Lung (tissue), 11 donors: ENCODE measurements at regions not wholly inside any gene's neighbourhood (a gene's known extent, or its start where the extent isn't known, plus 50 kb on each side); places are given as distances from the start of the nearest gene placed in this dataset.

Experiments used
- ATAC-seq: fragments of 200-7000 bp; cut with Tn5 transposase; one replicate; pipeline ENCODE4 v1.9.1; 2020; ENCODE audit warnings: moderate number of reproducible peaks; ENCODE audit not compliant: insufficient read depth, low FRiP score
- DNase-seq, 3 donors: peaks; one replicate each; pipeline ENCODE4 v3.0.0-alpha.2; 2013 to 2017
- H3K27ac ChIP-seq, 2 donors: one replicate each; pipeline ENCODE4 v1.5.1; 2013; ENCODE audit warnings: mild to moderate bottlenecking in 2 of 2, moderate library complexity in 2 of 2, control low read depth in 1 of 2, inconsistent platforms in 1 of 2, low read depth in 1 of 2, low read length in 1 of 2
- H3K27me3 ChIP-seq, 3 donors: one replicate each; pipeline ENCODE4 v1.5.1; 2013; ENCODE audit warnings: low read length in 2 of 3; ENCODE audit not compliant: control insufficient read depth in 3 of 3, insufficient read depth in 3 of 3
- H3K36me3 ChIP-seq, 4 donors: one replicate each; pipeline ENCODE4 v1.5.1; 2013; ENCODE audit warnings: low read length in 4 of 4, mild to moderate bottlenecking in 1 of 4, moderate library complexity in 1 of 4; ENCODE audit not compliant: control insufficient read depth in 4 of 4, insufficient read depth in 4 of 4
- H3K4me1 ChIP-seq, 5 donors: one replicate each; pipeline ENCODE4 v1.5.1; 2013; ENCODE audit warnings: low read length in 5 of 5, mild to moderate bottlenecking in 2 of 5, moderate library complexity in 1 of 5; ENCODE audit not compliant: control insufficient read depth in 5 of 5, insufficient read depth in 5 of 5
- H3K4me3 ChIP-seq: one replicate; pipeline ENCODE4 v1.5.1; 2013; ENCODE audit warnings: mild to moderate bottlenecking, control low read depth, moderate library complexity
- H3K9ac ChIP-seq, 2 donors: one replicate each; pipeline ENCODE4 v1.5.1; 2013; ENCODE audit warnings: low read length in 2 of 2, control low read depth in 1 of 2; ENCODE audit not compliant: insufficient read depth in 1 of 2
- H3K9me3 ChIP-seq, 4 donors: one replicate each; pipeline ENCODE4 v1.5.1; 2013; ENCODE audit warnings: low read length in 3 of 4, mild to moderate bottlenecking in 1 of 4, moderate library complexity in 1 of 4; ENCODE audit not compliant: control insufficient read depth in 4 of 4, insufficient read depth in 3 of 4
- CTCF ChIP-seq: IDR thresholded peaks from 2 replicates; pipeline ENCODE4 v1.5.1; 2012; ENCODE audit warnings: mild to moderate bottlenecking; ENCODE audit errors: control extremely low read depth, extremely low read depth
- WGBS, 2 donors: extraction: QIAGEN DNeasy Blood & Tissue Kit; methylation state at CpG; one replicate each; pipeline ENCODE4 v1.1.7; 2013; 5-methylcytosine and 5-hydroxymethylcytosine counted together
- donor health status: control.
- donor health status: control.
- donor health status: Bipolar disorder and iron deficiency.
- donor health status: healthy.
- donor health status: DM: yes; HTN: yes; CAD: no.

- TF ChIP-seq CTCF: no peak
- Histone ChIP-seq H3K9ac (no peak overlapping the region), H3K4me3 (no peak overlapping the region), H3K27ac (no peak overlapping the region), H3K36me3 (no peaks in the 10 kb centered on the region), H3K4me1 (no peaks in the 10 kb centered on the region), H3K9me3 (no peaks in the 10 kb centered on the region), H3K27me3 (peaks cover 0 to 5% (median 0%) of the 10 kb centered on the region in 3 donors)
- 76 to 82% methylated on average over 3 of the region's 3 CpGs for WGBS, 2 donors
- ATAC-seq (peak; percentile 67), DNase-seq (peak in 1 of 3 donors; percentile 11)
Observed at GRCh38 chr5:77893225-77893860, 117.2 kb upstream of the TBCA start.

DNA sequence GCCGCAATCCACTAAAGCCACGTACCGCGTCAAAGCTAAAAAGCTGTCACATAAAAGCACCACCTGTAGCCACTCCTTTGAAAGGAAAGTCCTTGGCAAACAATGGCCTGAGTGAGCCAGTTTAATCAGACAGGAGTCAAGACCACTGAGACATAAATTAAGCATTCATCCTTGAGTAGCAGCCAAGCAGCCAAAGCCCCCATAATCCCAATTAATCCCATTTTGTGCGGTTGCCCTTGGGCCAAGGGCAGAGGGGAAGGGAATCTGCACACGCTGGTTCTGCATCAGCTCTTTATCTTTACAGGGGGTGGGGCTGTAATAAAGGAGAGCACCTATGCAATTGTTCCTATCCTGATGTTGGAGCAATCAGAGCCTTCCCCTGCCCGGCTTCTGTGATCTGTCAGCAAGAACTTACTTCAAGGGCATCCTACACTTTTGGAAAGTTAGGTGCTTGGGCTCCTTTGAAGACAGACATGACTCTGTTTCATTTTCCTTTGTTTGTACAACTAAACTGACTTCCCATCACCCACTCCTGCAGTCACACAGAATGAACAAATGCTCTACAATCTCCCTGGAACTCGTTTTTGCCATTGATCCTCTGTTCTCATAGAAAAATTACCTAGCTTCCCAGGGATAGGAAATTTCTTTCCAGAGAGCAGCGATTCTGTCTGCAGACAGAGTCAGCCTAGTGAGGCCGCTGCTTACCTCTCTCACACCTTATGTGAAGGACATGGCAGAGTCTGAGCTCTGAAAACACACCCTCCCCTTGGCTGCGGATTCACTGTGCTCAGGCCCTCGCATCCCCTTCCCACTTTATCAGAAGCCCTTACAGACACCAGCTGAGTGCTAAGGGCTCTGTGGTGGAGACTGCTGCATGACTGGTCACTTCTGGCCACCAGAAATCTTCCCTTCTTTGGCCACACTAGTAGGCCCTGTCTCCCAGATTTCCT lies 116.2 kb upstream of the TBCA start:
- no peaks in the 10 kb centered on the region for H3K9me3 ChIP-seq
- no peak for ATAC-seq
- peaks cover 0 to 5% (median 0%) of the 10 kb centered on the region in 3 donors for H3K27me3 ChIP-seq
- no peaks in the 10 kb centered on the region for H3K4me1 ChIP-seq
- no peak overlapping the region for H3K4me3 ChIP-seq
- H3K9ac ChIP-seq: no peak overlapping the region
- no peak for DNase-seq
- TF ChIP-seq CTCF: no peak
- no peaks in the 10 kb centered on the region for H3K36me3 ChIP-seq
- 79 to 90% methylated on average over 12 of the region's 12 CpGs for WGBS, 2 donors
- no peak overlapping the region for H3K27ac ChIP-seq

- Histone ChIP-seq H3K9me3 (no peaks in the 10 kb centered on the region), H3K27ac (no peak overlapping the region), H3K4me3 (no peak overlapping the region), H3K27me3 (peaks cover 0 to 14% (median 4%) of the 10 kb centered on the region in 3 donors), H3K36me3 (no peaks in the 10 kb centered on the region), H3K9ac (no peak overlapping the region), H3K4me1 (no peaks in the 10 kb centered on the region)
- 57 to 82% methylated on average over 4 of the region's 4 CpGs for WGBS, 2 donors
- no peak for ATAC-seq
- no peak for DNase-seq
- no peak for TF ChIP-seq CTCF
Observed at GRCh38 chr5:77885519-77885918, 109.4 kb upstream of the TBCA start.
